ENCODE measurements at regions not wholly inside any gene's neighbourhood (a gene's known extent, or its start where the extent isn't known, plus 50 kb on each side); places are given as distances from the start of the nearest gene placed in this dataset.
A peak's percentile ranks its signal among the peaks of the same experiment; 100 is the strongest.
"Not testable (repeated sequence)": the region's sequence is repeated elsewhere in the genome, so short reads cannot be mapped to it uniquely, and the experiment has no call there.

DNA sequence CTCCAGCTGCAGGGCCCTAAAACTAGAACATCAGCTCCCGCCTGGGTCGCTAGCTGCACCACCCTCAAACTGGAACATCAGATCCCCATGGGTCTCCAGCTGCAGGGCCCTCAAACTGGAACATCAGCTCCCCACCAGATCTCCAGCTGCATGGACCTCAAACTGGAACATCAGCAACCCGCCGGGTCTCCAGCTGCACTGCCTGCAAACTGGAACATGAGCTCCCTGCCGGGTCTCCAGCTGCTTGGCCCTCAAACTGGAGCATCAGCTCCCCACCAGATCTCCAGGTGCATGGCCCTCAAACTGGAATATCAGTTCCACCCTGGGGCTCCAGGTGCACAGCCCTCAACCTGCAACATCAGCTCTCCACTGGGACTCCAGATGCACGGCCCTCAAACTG, 82.7 kb downstream of the TFRC start:
- not testable (repeated sequence) for H3K4me3 Mint-ChIP-seq; DNase-seq; H3K4me1 Mint-ChIP-seq; H3K9me3 Mint-ChIP-seq; H3K27me3 Mint-ChIP-seq (ENCODE audit: low read depth in 3 of 3); H3K27ac Mint-ChIP-seq; H3K36me3 Mint-ChIP-seq

GRCh38 chr3:195996314-195996713, 85.6 kb downstream of the TFRC start:
- not testable (repeated sequence) for H3K27ac Mint-ChIP-seq; H3K9me3 Mint-ChIP-seq; H3K4me3 Mint-ChIP-seq; H3K27me3 Mint-ChIP-seq (ENCODE audit: low read depth in 3 of 3); H3K4me1 Mint-ChIP-seq; H3K36me3 Mint-ChIP-seq; DNase-seq

DNA sequence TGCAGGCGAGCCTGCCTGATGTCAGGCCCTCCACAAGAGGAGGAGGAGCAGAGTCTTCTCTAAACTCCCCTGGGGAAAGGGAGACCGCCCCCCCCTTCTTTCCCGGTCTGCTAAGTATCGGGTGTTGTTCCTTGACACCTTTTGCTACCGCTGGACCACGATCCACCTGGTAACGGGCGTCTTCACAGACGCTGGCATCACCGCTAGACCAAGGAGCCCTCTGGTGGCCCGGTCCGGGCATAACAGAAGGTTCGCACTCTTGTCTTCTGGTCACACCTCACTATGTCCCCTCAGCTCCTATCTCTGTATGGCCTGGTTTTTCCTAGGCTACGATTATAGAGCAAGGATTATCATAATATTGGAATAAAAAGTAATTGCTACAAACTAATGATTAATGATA, 86.0 kb upstream of the TNK2 start:
- H3K4me1 Mint-ChIP-seq: peaks cover 9 to 12% of the 10 kb centered on the region in 2 donors
- H3K9me3 Mint-ChIP-seq; H3K36me3 Mint-ChIP-seq; H3K27ac Mint-ChIP-seq; H3K27me3 Mint-ChIP-seq (ENCODE audit: low read depth in 3 of 3): not testable (repeated sequence)
- peak; percentile 38 to 50 (median 48) for DNase-seq
- H3K4me3 Mint-ChIP-seq: peak overlapping the region in 1 of 5 donors; percentile 28

DNA sequence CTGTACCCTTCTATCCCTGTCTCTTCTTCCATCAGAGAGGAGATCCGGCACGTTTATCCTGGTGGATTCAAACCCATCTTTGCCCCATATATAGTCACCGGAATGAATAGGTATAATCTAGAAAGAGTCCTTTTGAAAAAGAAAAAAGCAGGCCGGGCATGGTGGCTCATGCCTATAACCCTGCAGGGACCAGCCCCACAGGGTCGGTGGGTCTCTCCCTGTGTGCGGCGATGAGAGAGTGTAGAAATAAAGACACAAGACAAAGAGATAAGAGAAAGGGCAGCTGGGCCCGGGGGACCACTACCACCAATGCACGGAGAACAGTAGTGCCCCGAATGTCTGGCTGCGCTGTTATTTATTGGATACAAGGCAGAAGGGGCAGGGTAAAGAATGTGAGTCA, 85.3 kb upstream of the TNK2 start:
- peak overlapping the region in 1 of 6 donors; percentile 31 for H3K27ac Mint-ChIP-seq
- DNase-seq; H3K4me3 Mint-ChIP-seq; H3K9me3 Mint-ChIP-seq; H3K27me3 Mint-ChIP-seq (ENCODE audit: low read depth in 3 of 3); H3K36me3 Mint-ChIP-seq: not testable (repeated sequence)
- H3K4me1 Mint-ChIP-seq: peaks cover 9 to 16% of the 10 kb centered on the region in 2 donors

- not testable (repeated sequence) for H3K27me3 Mint-ChIP-seq (ENCODE audit: low read depth in 3 of 3); H3K36me3 Mint-ChIP-seq; H3K27ac Mint-ChIP-seq; DNase-seq; H3K9me3 Mint-ChIP-seq
- H3K4me3 Mint-ChIP-seq: peak overlapping the region in 2 of 5 donors; percentile 13 to 53
- H3K4me1 Mint-ChIP-seq: peaks cover 9 to 22% of the 10 kb centered on the region in 2 donors
Observed at GRCh38 chr3:195992956-195993595, 84.7 kb upstream of the TNK2 start.

DNA sequence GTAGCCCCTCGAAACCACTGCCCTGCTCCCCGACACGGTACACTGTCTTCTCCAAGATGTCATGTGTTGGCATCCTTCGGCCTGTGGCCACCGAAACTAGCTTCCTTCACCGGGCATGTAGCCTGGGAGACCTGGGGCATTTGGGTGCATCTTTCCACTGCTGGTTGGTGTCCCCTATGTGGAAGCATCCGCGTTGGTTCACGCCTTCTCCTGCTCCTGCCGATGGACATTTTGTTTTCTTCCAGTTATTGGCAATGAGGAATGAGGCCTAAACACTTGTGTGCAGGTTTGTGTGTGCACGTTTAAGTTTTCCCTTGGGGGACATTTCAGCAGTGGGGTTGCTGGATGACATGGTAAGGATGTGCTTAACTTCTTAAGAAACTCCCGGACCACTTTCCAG, 83.6 kb upstream of the TNK2 start:
- not testable (repeated sequence) for H3K36me3 Mint-ChIP-seq, H3K27ac Mint-ChIP-seq

GRCh38 chr3:195991243-195991642, 82.9 kb upstream of the TNK2 start:
- H3K36me3 Mint-ChIP-seq; DNase-seq; H3K27me3 Mint-ChIP-seq (ENCODE audit: low read depth in 3 of 3); H3K9me3 Mint-ChIP-seq: not testable (repeated sequence)
- peak overlapping the region; percentile 84 to 88 (median 86) for H3K4me3 Mint-ChIP-seq
- H3K27ac Mint-ChIP-seq: peak overlapping the region; percentile 51 to 92 (median 85)
- peaks cover 9 to 24% of the 10 kb centered on the region in 2 donors for H3K4me1 Mint-ChIP-seq

More for the DNA sequence above, 83.6 kb upstream of the TNK2 start:
- H3K4me3 Mint-ChIP-seq: peak overlapping the region in 3 of 5 donors; percentile 35 to 45 (median 42)
- H3K4me1 Mint-ChIP-seq: peaks cover 9 to 24% of the 10 kb centered on the region in 2 donors
- DNase-seq; H3K27me3 Mint-ChIP-seq (ENCODE audit: low read depth in 3 of 3); H3K9me3 Mint-ChIP-seq: not testable (repeated sequence)

GRCh38 chr3:195990841-195991174, 82.5 kb upstream of the TNK2 start:
- not testable (repeated sequence) for H3K9me3 Mint-ChIP-seq; H3K27me3 Mint-ChIP-seq (ENCODE audit: low read depth in 3 of 3); DNase-seq; H3K36me3 Mint-ChIP-seq
- Mint-ChIP-seq H3K4me3 (peak overlapping the region; percentile 84 to 88 (median 86)), H3K4me1 (peaks cover 9 to 24% of the 10 kb centered on the region in 2 donors), H3K27ac (peak overlapping the region; percentile 73 to 92 (median 85))

- DNase-seq: peak; percentile 89 to 97 (median 95)
- not testable (repeated sequence) for H3K36me3 Mint-ChIP-seq; H3K9me3 Mint-ChIP-seq; H3K27me3 Mint-ChIP-seq (ENCODE audit: low read depth in 3 of 3)
- peaks cover 9 to 24% of the 10 kb centered on the region in 2 donors for H3K4me1 Mint-ChIP-seq
- H3K27ac Mint-ChIP-seq: peak overlapping the region; percentile 73 to 92 (median 85)
- H3K4me3 Mint-ChIP-seq: peak overlapping the region; percentile 84 to 88 (median 86)
Observed at GRCh38 chr3:195989921-195990840, 81.8 kb upstream of the TNK2 start.

DNA sequence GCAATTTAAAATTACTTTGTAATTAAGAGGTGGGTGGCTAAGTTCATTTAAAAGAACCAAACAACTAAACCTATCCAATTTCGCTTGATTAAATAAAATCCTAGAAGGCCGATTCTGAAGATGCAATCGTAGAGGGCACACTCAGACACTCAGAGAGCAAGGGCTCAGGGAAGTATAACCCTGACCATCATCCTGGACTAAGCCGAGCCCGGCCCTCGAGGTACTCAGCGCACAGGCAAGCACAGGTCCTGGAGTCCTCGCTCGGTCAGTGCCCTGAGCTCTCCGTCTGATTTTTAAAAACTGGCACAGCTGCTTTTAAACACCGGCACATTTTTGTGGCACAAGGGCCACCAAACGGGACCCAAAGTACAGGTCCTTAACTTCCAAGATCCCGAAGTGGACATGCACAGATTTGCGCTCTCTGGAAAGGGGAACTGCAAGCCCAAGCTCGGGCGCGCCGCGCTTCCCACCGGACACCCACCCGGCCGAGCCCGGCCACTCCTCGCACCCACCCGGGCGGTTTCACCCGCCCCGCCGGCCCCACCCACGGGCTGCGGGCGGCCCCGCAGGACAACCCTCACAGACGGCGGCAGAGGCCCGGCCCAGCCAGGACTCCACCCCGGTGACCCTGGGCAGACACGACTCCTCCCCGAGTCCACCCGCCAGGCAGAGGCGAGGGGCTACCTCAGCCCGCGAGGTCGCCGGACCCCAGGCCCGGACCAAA, 81.0 kb upstream of the TNK2 start:
- peak; percentile 36 to 51 (median 43) for DNase-seq
- H3K36me3 Mint-ChIP-seq; H3K9me3 Mint-ChIP-seq; H3K27ac Mint-ChIP-seq; H3K27me3 Mint-ChIP-seq (ENCODE audit: low read depth in 3 of 3): not testable (repeated sequence)
- H3K4me1 Mint-ChIP-seq: peaks cover 8 to 22% of the 10 kb centered on the region in 2 donors
- H3K4me3 Mint-ChIP-seq: peak overlapping the region in 2 of 5 donors; percentile 36 to 51

DNA sequence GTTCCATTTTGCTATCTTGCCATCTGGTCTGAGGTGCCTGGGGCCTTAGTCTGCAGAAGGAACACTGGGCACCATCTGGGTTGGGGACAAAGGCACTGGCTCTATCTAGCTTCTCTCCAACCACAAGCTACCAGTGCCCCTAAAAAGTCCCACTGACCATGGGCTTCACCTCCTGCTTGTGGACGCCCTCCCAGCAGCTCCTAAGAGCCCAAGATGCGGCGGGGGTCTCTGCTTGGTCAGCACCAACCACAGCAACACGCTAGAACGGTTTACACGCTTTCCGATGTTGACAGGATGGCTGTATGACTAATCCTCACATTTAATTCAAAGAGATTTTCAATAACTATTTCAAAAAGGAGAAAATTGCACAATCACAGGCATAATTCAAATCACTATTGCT, 80.4 kb upstream of the TNK2 start:
- H3K36me3 Mint-ChIP-seq; H3K27ac Mint-ChIP-seq; H3K9me3 Mint-ChIP-seq; H3K27me3 Mint-ChIP-seq (ENCODE audit: low read depth in 3 of 3); DNase-seq: not testable (repeated sequence)
- Mint-ChIP-seq H3K4me3 (peak overlapping the region in 3 of 5 donors; percentile 36 to 69 (median 51)), H3K4me1 (peaks cover 5 to 18% of the 10 kb centered on the region in 2 donors)

GRCh38 chr3:195987001-195987400, 78.7 kb upstream of the TNK2 start:
- peaks cover 4 to 10% (median 7%) of the 10 kb centered on the region in 3 donors for H3K36me3 Mint-ChIP-seq
- H3K27ac Mint-ChIP-seq; H3K27me3 Mint-ChIP-seq (ENCODE audit: low read depth in 3 of 3); H3K9me3 Mint-ChIP-seq; H3K4me3 Mint-ChIP-seq; DNase-seq: not testable (repeated sequence)
- peaks cover 5 to 18% of the 10 kb centered on the region in 2 donors for H3K4me1 Mint-ChIP-seq

DNA sequence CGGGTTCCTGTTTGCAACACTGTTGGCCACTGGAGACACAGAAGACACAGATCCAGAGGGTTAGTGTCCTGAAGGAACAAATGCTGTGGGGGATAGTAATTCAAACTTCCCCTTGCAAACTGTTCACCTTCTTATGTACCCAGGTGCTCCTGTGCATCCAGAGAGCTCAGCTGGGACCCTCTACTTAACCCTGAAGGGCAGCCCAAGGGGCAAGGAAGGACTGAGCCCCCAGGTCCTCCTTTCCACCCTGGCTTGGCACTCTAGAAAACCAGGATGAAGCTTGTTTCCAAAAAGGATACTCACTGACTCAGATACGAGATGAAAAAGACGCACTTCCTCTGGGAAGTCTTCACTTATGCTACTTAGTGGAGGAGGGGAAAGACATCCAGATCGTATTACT, 78.2 kb upstream of the TNK2 start:
- H3K9me3 Mint-ChIP-seq; H3K27ac Mint-ChIP-seq; H3K27me3 Mint-ChIP-seq (ENCODE audit: low read depth in 3 of 3); DNase-seq; H3K4me3 Mint-ChIP-seq: not testable (repeated sequence)
- Mint-ChIP-seq H3K36me3 (peaks cover 4 to 10% (median 7%) of the 10 kb centered on the region in 3 donors), H3K4me1 (peaks cover 5 to 18% of the 10 kb centered on the region in 2 donors)

GRCh38 chr3:195985348-195985920, 77.1 kb upstream of the TNK2 start:
- peaks cover 4 to 11% (median 10%) of the 10 kb centered on the region in 3 donors for H3K36me3 Mint-ChIP-seq
- not testable (repeated sequence) for H3K4me3 Mint-ChIP-seq; DNase-seq; H3K27ac Mint-ChIP-seq; H3K9me3 Mint-ChIP-seq; H3K27me3 Mint-ChIP-seq (ENCODE audit: low read depth in 3 of 3)
- peaks cover 0 to 12% of the 10 kb centered on the region in 2 donors for H3K4me1 Mint-ChIP-seq

Measured in immature natural killer cell (primary cell).